Forelimb muscle (tissue), 1 donor: ENCODE measurements at regions not wholly inside any gene's neighbourhood (a gene's known extent, or its start where the extent isn't known, plus 50 kb on each side); places are given as distances from the start of the nearest gene placed in this dataset.

ENCODE experiments used
- DNase-seq: peaks from one replicate; pipeline ENCODE4 v3.0.0-alpha.2; 2013; ENCODE audit warnings: low read depth

DNA sequence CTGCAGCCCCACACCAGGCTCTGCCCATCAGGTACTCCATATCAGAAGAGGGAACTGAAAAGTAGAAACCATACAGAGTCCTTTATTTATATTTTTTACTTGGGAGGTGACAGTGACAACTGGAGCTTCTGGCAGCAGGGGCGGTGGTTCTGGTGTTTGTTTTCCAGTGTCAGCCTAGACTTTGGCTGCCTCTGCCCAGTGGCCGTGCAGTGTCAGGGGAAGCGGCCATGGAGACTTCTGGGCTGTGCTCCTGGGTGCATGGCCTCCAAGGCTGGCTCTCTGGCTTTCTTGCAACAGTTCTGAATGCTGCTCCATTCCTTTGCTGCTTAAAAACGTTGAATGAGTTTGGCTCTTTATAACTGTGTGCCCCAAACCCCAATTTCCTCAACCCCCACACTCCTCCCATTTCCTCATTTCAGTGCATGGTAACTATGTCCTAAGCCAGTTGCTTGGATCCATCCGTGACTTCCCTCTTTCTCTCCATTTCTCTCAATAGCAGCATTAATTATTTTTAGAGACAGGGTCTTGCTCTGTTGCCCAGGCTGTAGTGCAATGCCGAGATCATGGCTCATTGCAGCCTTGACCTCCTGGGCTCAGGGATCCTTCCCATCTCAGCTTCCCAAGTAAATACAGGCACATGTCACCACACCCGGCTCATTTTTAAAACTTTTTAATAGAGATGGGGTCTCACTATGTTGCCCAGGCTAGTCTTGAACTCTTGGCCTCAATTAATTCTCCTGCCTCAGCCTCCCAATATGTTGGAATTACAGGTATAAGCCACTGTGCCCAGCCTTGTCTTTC, 141.1 kb upstream of the SGK1 start:
- DNase-seq: no peak

DNA sequence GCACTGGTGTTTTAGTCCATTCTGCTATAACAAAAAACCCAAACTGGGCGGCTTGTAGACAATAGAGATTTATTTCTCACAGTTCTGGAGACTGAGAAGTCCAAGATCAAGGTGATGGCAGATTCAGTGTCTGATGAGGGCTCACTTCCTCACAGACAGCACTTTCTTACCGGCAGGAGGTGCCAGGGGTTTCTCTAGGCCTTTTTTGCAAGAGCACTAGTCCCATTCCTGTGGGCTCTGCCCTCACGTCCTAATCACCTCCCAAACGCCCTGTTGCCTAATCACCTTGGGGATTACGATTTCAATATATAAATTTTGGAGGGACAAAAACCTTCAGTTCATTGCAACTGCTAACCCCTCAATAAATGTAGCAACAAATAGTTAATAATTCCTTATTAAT, 140.0 kb upstream of the SGK1 start:
- no peak for DNase-seq

- no peak for DNase-seq
Observed at GRCh38 chr6:134456226-134456625, 138.3 kb upstream of the SGK1 start.

- no peak for DNase-seq
Observed at GRCh38 chr6:134455319-134455718, 137.4 kb upstream of the SGK1 start.

GRCh38 chr6:134454794-134455193, 136.9 kb upstream of the SGK1 start:
- DNase-seq: no peak

- DNase-seq: no peak
Observed at GRCh38 chr6:134453792-134454510, 136.0 kb upstream of the SGK1 start.

DNA sequence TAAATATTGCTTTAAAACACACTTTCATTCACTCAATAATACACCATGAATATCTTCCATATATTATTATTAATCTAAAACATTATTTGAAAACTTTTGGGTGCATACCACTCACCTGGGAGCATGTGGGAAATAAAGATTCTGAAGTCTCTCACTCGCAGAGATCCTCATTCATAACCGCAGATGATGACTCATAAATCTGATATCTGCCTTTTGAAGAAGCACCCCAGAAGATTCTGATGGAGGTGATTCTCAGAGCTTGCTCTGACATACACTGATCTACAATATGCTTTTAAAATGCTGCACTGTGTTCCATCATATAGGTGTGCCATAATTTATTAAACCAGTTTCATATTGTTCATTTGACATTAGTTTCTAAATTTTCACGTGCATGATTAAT, 135.0 kb upstream of the SGK1 start:
- DNase-seq: no peak

DNA sequence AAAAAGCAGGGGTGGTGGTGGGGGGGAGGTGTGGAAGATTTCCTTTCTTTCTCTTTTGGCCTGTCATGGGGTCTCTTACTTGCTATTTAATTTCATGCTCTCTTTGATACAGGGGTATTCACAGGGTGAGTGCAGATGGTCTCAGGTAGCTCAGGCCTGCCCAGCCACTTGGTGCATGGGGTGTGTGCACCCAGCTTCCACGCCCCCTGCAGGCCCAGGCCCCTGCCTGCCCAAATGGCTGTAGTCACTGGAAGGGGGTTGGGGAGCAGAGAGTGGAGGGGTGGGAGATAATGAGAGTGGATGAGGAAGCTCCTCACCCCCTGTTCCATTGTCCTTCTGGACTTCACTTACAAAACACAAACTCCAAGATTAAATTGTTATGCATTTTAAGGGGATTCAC, 133.6 kb upstream of the SGK1 start:
- DNase-seq: no peak

GRCh38 chr6:134449781-134450180, 131.9 kb upstream of the SGK1 start:
- DNase-seq: no peak

DNA sequence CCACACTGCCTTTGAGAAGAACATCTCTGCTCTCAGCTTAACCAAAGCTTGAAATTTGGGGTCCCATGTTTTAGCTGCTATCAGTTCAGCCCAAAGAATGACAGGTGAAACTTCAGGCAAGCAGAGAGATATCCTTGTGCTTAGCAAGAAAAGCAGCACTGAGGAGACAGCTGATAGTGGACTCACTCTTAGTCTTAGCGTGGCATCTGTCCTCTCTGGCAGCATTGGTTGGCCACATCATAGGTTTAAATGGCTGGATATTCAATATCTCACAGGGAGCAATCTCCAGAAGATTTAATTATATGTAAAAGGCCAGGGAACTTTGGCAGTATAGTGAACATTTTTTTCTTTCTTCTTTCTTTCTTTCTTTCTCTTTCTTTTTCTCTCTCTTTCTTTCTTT, 131.1 kb upstream of the SGK1 start:
- DNase-seq: no peak

- DNase-seq: no peak
Observed at GRCh38 chr6:134447883-134448387, 130.0 kb upstream of the SGK1 start.

DNA sequence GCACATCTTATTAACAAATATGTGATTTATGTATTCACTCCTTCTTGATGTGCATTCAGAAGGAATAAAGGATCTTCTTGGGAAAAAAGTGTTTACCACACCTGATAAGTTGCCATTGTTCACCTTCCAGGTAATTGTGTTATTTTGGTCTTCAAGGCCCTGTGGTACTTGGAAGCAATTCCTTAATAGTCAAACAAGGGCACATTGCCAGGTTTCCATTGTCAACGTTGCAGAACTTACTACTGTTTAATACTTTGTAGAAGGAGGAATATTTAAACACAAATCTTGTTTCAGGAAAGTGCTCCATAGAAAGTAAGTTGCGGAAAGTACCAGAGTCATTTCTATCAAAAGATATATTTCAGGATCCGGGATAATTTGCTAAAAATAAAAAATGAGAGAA, 129.5 kb upstream of the SGK1 start:
- DNase-seq: no peak

DNA sequence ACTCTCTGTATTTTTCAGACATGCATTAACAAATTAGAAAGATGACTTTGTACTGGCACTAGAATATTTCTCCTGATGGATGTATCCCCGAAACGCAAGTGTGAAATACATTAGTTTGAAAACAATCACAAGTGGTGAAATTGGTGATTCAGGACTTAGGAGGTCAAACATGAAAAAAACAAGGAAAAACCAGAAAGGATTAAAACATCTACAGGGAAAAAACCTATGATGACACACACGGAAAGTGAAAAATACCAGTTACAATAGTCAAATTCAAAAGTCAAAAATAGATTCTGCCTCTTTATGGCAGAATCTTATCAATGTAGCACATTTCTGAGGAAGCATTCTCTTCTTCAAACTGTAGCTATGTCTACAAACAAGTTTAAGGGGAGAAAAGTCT, 129.0 kb upstream of the SGK1 start:
- DNase-seq: no peak

DNA sequence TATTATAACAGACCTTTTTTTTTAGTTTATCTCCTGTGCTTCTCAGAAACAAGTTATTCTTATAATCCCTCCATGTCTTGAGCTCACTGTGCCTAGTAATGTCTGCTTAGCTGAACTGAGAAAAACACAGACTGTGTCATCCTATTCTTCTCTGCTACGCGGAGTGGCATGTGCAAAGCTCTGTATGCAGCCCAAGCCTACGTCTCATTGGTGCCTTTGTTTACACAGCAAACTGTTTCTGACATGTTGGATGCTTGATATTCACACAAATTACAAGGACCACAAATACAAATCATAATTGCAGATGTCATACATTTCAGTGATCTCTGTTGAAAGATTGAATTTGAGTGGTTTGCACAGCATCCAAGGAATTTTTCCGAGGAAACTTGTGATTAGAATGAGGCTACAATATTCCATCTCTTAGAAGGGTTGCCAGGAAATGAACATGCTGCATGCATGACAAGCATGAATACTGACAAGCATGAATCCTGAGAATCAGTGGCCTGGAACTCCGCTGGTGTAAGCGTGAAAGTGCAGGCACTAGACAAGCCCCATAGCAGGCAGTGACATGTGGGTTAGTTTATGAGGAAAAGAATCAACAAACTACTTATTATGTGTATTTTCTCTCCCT, 128.4 kb upstream of the SGK1 start:
- no peak for DNase-seq

DNA sequence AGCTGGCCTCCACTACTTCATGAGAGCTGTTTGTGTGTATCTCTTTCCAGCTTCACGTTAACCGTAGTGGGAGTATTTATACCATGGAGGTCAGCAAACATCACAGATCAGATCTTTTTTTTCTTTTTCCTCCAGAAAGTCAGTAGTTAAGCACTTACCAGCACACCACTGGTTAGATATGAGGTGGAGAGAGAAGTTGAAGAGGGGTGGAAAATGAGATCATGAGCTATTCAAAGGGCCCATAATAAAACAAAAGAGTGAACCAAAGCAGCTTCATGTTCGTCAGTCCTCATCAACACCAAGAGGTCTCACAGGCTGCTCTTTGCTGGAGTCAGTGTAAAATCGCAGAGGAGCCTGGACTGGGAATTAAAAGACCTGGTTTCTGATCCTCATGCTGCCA, 125.1 kb upstream of the SGK1 start:
- no peak for DNase-seq

GRCh38 chr6:134442073-134442472, 124.2 kb upstream of the SGK1 start:
- DNase-seq: no peak

DNA sequence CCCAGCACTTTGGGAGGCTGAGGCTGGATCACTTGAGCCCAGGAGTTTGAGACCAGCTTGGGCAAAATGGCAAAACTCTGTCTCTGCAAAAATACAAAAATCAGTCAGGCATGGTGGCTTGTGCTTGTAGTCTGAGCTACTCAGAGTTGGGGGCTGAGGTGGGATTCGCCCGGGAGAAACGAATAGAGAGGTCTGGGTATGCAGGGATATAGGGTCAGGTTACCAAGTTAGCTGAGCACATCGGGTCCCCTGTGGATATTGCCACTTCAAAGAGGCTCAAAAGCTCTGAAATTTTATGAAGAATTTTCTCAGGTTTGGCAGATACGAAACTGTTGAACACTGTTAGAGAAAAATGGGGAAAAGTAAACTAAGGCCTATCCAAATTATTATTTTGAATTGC, 120.9 kb upstream of the SGK1 start:
- DNase-seq: no peak

- DNase-seq: no peak
Observed at GRCh38 chr6:134437376-134437775, 119.5 kb upstream of the SGK1 start.

DNA sequence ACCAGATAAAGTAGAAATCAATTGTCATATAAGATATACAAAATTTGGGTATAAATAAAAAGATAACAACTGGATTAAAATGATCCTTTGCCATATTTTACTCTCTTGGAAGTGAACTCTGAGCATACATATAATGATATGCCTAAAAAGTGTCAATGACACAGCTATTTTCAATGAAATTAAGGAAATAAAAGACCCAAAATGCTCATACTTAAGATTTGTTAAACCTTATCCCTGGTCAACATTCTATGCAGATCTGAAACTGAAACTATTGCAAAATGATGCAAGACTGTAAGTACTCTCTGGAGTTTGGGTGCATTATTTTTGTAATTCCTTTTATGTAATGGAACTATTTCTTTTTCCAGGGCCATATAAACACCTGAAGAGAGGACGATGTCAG, 119.0 kb upstream of the SGK1 start:
- DNase-seq: no peak

GRCh38 chr6:134436281-134436815, 118.4 kb upstream of the SGK1 start:
- DNase-seq: no peak

DNA sequence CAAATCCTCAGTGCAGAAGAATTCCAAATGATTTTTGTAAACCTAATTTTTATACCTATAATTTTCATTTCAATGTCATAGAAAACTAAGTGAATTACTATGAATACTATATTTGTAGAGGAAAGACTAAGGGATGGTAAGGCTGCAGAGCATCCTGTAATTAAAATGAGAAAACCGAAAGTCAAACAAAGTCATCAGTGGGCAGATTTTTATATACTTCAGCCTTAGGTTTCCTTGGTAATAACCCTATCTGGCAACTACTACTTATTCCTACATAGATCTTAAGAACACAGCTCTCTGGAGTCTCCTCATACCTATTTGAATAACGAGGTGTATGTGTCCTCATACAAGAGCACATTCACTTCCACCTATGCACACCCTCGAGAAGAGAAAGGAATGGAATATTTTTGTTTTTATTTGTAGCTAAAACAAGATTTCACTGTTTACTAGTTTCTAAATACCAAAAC, 117.9 kb upstream of the SGK1 start:
- no peak for DNase-seq
